G401 (cell line): ENCODE measurements at regions not wholly inside any gene's neighbourhood (a gene's known extent, or its start where the extent isn't known, plus 50 kb on each side); places are given as distances from the start of the nearest gene placed in this dataset.

Experiments used
- DNase-seq: peaks from one replicate; pipeline ENCODE4 v3.0.0-alpha.2; 2015; ENCODE audit warnings: low spot score
- in situ Hi-C: cut with HindIII; loops from 2 replicates; pipeline ENCODE4 v1.10.0; 2016; ENCODE audit warnings: low sequenced_read_pairs, mixed read lengths

- no peak for DNase-seq
- in situ Hi-C loops: no loop called here
Measured at GRCh38 chr18:78782951-78783563, 196.6 kb upstream of the SALL3 start.

- in situ Hi-C loops: no loop called here
- DNase-seq: no peak
Measured at GRCh38 chr18:78783564-78783960, 196.1 kb upstream of the SALL3 start.

GRCh38 chr18:78784861-78785260, 194.8 kb upstream of the SALL3 start:
- in situ Hi-C loops: no loop called here
- DNase-seq: no peak

GRCh38 chr18:78785706-78786105, 193.9 kb upstream of the SALL3 start:
- in situ Hi-C loops: no loop called here
- no peak for DNase-seq

GRCh38 chr18:78786776-78787175, 192.8 kb upstream of the SALL3 start:
- in situ Hi-C loops: no loop called here
- no peak for DNase-seq

GRCh38 chr18:78787751-78788150, 191.9 kb upstream of the SALL3 start:
- in situ Hi-C loops: no loop called here
- no peak for DNase-seq

- no peak for DNase-seq
- in situ Hi-C loops: no loop called here
Measured at GRCh38 chr18:78788161-78788560, 191.5 kb upstream of the SALL3 start.

- no peak for DNase-seq
- in situ Hi-C loops: no loop called here
Measured at GRCh38 chr18:78789850-78790249, 189.8 kb upstream of the SALL3 start.

GRCh38 chr18:78790511-78790910, 189.1 kb upstream of the SALL3 start:
- in situ Hi-C loops: no loop called here
- DNase-seq: no peak

GRCh38 chr18:78790960-78791359, 188.7 kb upstream of the SALL3 start:
- in situ Hi-C loops: no loop called here
- DNase-seq: no peak

GRCh38 chr18:78792094-78792493, 187.5 kb upstream of the SALL3 start:
- in situ Hi-C loops: no loop called here
- DNase-seq: no peak

GRCh38 chr18:78792736-78793135, 186.9 kb upstream of the SALL3 start:
- DNase-seq: no peak
- in situ Hi-C loops: no loop called here

GRCh38 chr18:78793313-78794070, 186.1 kb upstream of the SALL3 start:
- in situ Hi-C loops: no loop called here
- DNase-seq: no peak

- no peak for DNase-seq
- in situ Hi-C loops: no loop called here
Measured at GRCh38 chr18:78794071-78794430, 185.6 kb upstream of the SALL3 start.

- in situ Hi-C loops: no loop called here
- DNase-seq: no peak
Measured at GRCh38 chr18:78796693-78797455, 182.7 kb upstream of the SALL3 start.

GRCh38 chr18:78797499-78797898, 182.1 kb upstream of the SALL3 start:
- DNase-seq: no peak
- in situ Hi-C loops: no loop called here

- in situ Hi-C loops: no loop called here
- DNase-seq: no peak
Measured at GRCh38 chr18:78798402-78799175, 181.0 kb upstream of the SALL3 start.

GRCh38 chr18:78799382-78800089, 180.1 kb upstream of the SALL3 start:
- no peak for DNase-seq
- in situ Hi-C loops: no loop called here
